ENCODE measurements at regions not wholly inside any gene's neighbourhood (a gene's known extent, or its start where the extent isn't known, plus 50 kb on each side); places are given as distances from the start of the nearest gene placed in this dataset.

DNA sequence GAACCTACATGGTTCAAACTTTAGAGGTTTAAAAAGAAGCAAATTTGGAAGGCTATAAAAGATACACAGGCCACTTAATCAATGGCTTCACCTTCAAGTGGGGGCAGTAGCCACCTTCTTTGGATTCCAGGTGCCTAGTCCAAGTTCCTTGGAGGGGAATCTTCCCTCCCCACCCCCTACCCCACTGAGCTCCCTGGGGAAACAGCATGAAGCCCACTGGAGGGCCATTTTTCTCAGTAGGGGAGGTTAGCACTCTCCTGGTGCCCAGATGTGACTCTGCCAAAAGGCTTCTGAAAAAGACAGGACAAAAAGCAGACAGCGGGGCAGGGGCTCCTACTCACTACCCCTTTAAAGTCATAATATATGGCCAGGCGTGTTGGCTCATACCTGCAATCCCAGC lies 93.9 kb downstream of the KCTD15 start:
- no peaks in the 10 kb centered on the region for H3K36me3 Mint-ChIP-seq
- DNase-seq (ENCODE audit: low spot score in 2 of 2, unreplicated experiment in 2 of 2), result no peak
- H3K4me3 Mint-ChIP-seq, result no peak overlapping the region
- H3K4me1 Mint-ChIP-seq, result no peaks in the 10 kb centered on the region
- TF ChIP-seq, protein P1, sequence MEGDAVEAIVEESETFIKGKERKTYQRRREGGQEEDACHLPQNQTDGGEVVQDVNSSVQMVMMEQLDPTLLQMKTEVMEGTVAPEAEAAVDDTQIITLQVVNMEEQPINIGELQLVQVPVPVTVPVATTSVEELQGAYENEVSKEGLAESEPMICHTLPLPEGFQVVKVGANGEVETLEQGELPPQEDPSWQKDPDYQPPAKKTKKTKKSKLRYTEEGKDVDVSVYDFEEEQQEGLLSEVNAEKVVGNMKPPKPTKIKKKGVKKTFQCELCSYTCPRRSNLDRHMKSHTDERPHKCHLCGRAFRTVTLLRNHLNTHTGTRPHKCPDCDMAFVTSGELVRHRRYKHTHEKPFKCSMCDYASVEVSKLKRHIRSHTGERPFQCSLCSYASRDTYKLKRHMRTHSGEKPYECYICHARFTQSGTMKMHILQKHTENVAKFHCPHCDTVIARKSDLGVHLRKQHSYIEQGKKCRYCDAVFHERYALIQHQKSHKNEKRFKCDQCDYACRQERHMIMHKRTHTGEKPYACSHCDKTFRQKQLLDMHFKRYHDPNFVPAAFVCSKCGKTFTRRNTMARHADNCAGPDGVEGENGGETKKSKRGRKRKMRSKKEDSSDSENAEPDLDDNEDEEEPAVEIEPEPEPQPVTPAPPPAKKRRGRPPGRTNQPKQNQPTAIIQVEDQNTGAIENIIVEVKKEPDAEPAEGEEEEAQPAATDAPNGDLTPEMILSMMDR (IDR thresholded peaks at IDR 0.05; ENCODE audit: unreplicated experiment), result no peak
- H3K9me3 Mint-ChIP-seq, result no peaks in the 10 kb centered on the region
- peaks cover 16% of the 10 kb centered on the region for H3K27me3 Mint-ChIP-seq (ENCODE audit: low read depth)
- no peak overlapping the region for H3K27ac Mint-ChIP-seq

DNA sequence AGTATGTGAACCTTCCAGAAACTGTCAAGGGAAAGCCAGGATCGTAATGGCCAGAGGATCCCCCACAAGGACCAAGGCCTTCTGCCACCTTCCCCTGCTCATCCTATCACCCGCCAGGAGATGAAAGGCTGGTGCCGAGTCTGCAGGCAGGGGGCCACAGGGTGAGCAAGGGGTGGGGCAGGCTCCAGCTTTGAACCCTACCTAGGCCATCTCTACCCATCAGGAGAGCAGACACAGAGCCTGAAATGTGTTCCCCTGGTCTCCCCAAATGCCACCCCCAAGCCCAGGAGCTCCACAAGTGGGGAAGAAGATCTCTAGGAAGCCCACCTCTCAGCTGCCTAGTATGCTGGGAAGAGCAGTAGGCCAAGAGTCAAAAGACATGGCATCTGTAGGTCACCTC lies 95.1 kb downstream of the KCTD15 start:
- H3K27me3 Mint-ChIP-seq (ENCODE audit: low read depth), result peaks cover 17% of the 10 kb centered on the region
- TF ChIP-seq, protein P1 (IDR thresholded peaks at IDR 0.05; ENCODE audit: unreplicated experiment), result no peak
- no peaks in the 10 kb centered on the region for H3K36me3 Mint-ChIP-seq
- no peaks in the 10 kb centered on the region for H3K4me1 Mint-ChIP-seq
- H3K27ac Mint-ChIP-seq, result no peak overlapping the region
- DNase-seq (ENCODE audit: low spot score in 2 of 2, unreplicated experiment in 2 of 2), result no peak
- H3K9me3 Mint-ChIP-seq, result no peaks in the 10 kb centered on the region
- H3K4me3 Mint-ChIP-seq, result no peak overlapping the region

DNA sequence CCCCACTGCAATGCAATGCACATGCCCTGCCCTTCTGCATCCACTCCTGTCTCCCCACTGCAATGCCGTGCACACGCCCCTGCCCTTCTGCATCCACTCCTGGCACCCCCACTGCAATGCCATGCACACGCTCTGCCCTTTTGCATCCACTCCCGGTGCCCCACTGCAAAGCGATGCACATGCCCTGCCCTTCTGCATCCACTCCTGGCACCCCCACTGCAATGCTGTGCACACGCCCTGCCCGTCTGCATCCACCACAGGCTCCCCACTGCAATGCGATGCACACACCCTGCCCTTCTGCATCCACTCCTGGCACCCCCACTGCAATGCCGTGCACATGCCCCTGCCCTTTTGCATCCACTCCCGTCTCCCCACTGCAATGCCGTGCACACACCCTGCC lies 98.1 kb downstream of the KCTD15 start:
- Mint-ChIP-seq H3K36me3 (no peaks in the 10 kb centered on the region), H3K27ac (no peak overlapping the region), H3K4me3 (no peak overlapping the region), H3K4me1 (no peaks in the 10 kb centered on the region), H3K9me3 (peaks cover 17% of the 10 kb centered on the region), H3K27me3 (ENCODE audit: low read depth) (peaks cover 17% of the 10 kb centered on the region)
- DNase-seq (ENCODE audit: low spot score in 2 of 2, unreplicated experiment in 2 of 2), result no peak
- TF ChIP-seq, protein P1 (IDR thresholded peaks at IDR 0.05; ENCODE audit: unreplicated experiment), result no peak

DNA sequence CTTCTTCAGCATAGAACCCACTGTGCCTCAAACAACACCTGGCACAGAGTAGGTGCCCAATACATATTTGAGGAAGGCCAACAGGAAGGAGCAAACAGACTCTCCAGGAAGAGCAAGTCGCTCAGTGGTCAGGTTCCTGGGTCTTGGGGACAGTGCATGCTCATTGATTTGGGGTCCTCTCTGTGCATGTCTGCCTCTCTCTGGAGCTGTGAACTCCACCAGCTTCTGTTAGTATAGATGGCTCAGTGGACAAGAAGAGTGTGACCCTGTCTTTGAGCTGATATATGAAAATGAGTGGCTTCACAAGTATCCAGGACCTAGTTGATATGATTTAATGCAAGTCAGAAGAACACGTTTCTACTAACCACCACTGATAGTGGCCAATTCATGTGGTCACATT lies 98.7 kb downstream of the KCTD15 start:
- Mint-ChIP-seq H3K9me3 (peaks cover 21% of the 10 kb centered on the region), H3K4me1 (no peaks in the 10 kb centered on the region), H3K27me3 (ENCODE audit: low read depth) (peaks cover 17% of the 10 kb centered on the region), H3K27ac (no peak overlapping the region), H3K36me3 (no peaks in the 10 kb centered on the region), H3K4me3 (no peak overlapping the region)
- TF ChIP-seq, protein P1 (IDR thresholded peaks at IDR 0.05; ENCODE audit: unreplicated experiment), result no peak
- DNase-seq (ENCODE audit: low spot score in 2 of 2, unreplicated experiment in 2 of 2), result no peak

DNA sequence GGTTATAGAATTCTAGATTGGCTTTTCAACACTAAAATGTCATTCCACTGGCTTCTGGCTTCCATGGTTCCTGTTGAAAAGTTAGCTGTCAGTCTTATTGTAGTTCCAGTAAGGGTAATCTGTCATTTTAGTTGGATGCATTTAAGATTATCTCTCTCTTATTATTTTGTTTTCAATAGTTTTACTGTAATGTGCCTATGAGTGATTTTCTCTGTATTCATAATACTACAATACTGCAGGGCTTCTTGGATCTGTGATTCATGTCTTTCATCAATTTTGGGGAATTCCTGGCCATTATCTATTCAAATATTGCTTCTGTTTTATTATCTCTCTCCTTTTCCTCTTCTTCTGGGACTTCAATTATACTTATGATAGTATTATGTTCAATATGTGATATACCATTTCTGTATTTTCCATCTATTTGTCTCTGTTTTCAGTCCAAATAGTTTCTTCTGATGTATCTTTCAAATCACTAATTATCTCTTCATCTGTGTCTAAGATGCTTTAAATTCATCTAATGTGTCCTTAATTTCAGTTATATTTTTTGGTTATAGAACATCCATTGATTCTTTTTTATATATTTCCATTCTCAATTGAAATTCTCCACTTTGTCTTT lies 101.5 kb downstream of the KCTD15 start:
- peaks cover 17% of the 10 kb centered on the region for H3K27me3 Mint-ChIP-seq (ENCODE audit: low read depth)
- H3K4me3 Mint-ChIP-seq, result no peak overlapping the region
- TF ChIP-seq, protein P1 (IDR thresholded peaks at IDR 0.05; ENCODE audit: unreplicated experiment), result no peak
- peaks cover 21% of the 10 kb centered on the region for H3K9me3 Mint-ChIP-seq
- DNase-seq (ENCODE audit: low spot score in 2 of 2, unreplicated experiment in 2 of 2), result no peak
- no peak overlapping the region for H3K27ac Mint-ChIP-seq
- no peaks in the 10 kb centered on the region for H3K36me3 Mint-ChIP-seq
- H3K4me1 Mint-ChIP-seq, result no peaks in the 10 kb centered on the region

DNA sequence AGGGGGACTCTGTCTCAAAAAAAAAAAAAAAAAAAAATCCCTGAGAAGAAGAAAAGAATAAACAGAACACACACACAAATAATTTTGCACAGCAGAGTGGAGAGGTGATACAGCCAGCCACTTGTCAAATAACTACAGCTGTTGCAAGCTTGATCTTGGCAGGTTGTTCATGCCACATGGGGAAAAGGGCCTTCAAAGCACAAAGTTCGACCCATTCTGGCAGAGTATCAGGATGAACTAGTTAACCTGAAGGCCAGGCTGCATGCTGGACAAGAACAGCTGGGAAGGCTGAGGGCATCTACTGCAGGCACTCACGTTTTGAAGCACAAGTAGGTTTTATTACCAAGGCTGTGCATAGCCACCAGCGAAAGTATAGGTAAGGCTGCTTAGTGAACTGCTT lies 104.1 kb downstream of the KCTD15 start:
- TF ChIP-seq, protein P1 (IDR thresholded peaks at IDR 0.05; ENCODE audit: unreplicated experiment), result no peak
- Mint-ChIP-seq H3K9me3 (peaks cover 21% of the 10 kb centered on the region), H3K27me3 (ENCODE audit: low read depth) (peaks cover 8% of the 10 kb centered on the region), H3K4me1 (peaks cover 10% of the 10 kb centered on the region), H3K36me3 (no peaks in the 10 kb centered on the region), H3K4me3 (no peak overlapping the region), H3K27ac (no peak overlapping the region)
- no peak for DNase-seq (ENCODE audit: low spot score in 2 of 2, unreplicated experiment in 2 of 2)
